Smooth muscle cell (in vitro differentiated cells): ENCODE measurements at regions not wholly inside any gene's neighbourhood (a gene's known extent, or its start where the extent isn't known, plus 50 kb on each side); places are given as distances from the start of the nearest gene placed in this dataset.

Source experiments
- DNase-seq: peaks from one replicate; lab custom pipeline; 2025; ENCODE audit not compliant: unreplicated experiment; lab: John Stamatoyannopoulos, UW
- H2AFZ ChIP-seq: fragments of 200-600 bp; sonication (generic); 2 replicates; pipeline ENCODE4 v1.6.0; 2016; ENCODE audit warnings: antibody characterized with exemption, low read depth, mild to moderate bottlenecking
- H3F3A ChIP-seq: fragments of 200-600 bp; sonication (generic); 2 replicates; pipeline ENCODE4 v1.6.0; 2017; ENCODE audit warnings: antibody characterized with exemption, low read depth
- H3K27ac ChIP-seq: fragments of 200-600 bp; sonication (generic); 2 replicates; pipeline ENCODE4 v1.5.1; 2016; ENCODE audit warnings: low read depth, mild to moderate bottlenecking
- H3K27me3 ChIP-seq: fragments of 200-600 bp; sonication (generic); 2 replicates; pipeline ENCODE4 v1.6.1; 2016; ENCODE audit warnings: low read depth, mild to moderate bottlenecking
- H3K36me3 ChIP-seq: fragments of 200-600 bp; sonication (generic); 2 replicates; pipeline ENCODE4 v1.5.1; 2016; ENCODE audit warnings: low read depth
- H3K4me1 ChIP-seq: fragments of 200-600 bp; sonication (generic); 2 replicates; pipeline ENCODE4 v1.5.1; 2016; ENCODE audit warnings: low read depth
- H3K4me2 ChIP-seq: fragments of 200-600 bp; sonication (generic); 2 replicates; pipeline ENCODE4 v1.6.0; 2016; ENCODE audit warnings: mild to moderate bottlenecking
- H3K4me3 ChIP-seq: fragments of 200-600 bp; sonication (generic); 2 replicates; pipeline ENCODE4 v1.5.1; 2016; ENCODE audit warnings: mild to moderate bottlenecking
- H3K79me2 ChIP-seq: fragments of 200-600 bp; sonication (generic); 2 replicates; pipeline ENCODE4 v1.6.0; 2016; ENCODE audit warnings: low read depth, mild to moderate bottlenecking
- H3K9ac ChIP-seq: fragments of 200-600 bp; sonication (generic); 2 replicates; pipeline ENCODE4 v1.6.0; 2016; ENCODE audit warnings: low read depth
- H3K9me3 ChIP-seq: fragments of 200-600 bp; sonication (generic); replicated peaks from 2 replicates; pipeline ENCODE4 v1.5.1; 2016; ENCODE audit warnings: low read depth
- H4K20me1 ChIP-seq: fragments of 200-600 bp; sonication (generic); 2 replicates; pipeline ENCODE4 v1.6.0; 2016; ENCODE audit warnings: low read depth
- WGBS: methylation state at CpG from one replicate; pipeline ENCODE4 v1.1.7; 2016; ENCODE audit warnings: low lambda C conversion rate; 5-methylcytosine and 5-hydroxymethylcytosine counted together
- TF ChIP-seq, protein P1 (sequence below): fragments of 200-600 bp; sonication (generic); IDR thresholded peaks from 2 replicates; pipeline ENCODE4 v1.5.1; 2017; ENCODE audit warnings: borderline replicate concordance, mild to moderate bottlenecking, antibody characterized with exemption; ENCODE audit not compliant: insufficient read depth, poor library complexity, severe bottlenecking

GRCh38 chr5:167973126-167973525 lies 318.3 kb upstream of the WWC1 start:
- H3K27ac ChIP-seq: no peak overlapping the region
- 95% methylated on average over 4 of the region's 4 CpGs for WGBS

DNA sequence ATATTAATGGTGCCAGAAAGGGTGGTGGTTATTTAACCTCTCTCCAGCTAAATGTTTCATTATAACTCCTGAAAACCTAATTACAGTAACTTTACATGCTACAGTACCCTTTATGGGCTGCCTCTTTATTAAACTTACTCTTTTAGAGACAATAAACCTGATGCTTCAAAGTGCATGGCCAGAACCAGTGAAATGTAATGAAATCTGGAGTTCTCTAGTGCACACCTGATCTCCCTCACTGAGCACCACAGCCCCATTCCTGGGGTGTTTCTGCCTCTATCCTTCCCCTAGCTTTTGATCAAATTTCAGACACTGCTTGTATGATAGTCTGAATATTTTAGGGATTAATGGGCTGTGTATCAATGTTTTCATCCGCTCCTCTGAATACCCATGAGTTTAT lies 306.5 kb upstream of the WWC1 start:
- H3K4me2 ChIP-seq: no peak overlapping the region
- no peak overlapping the region for H3K9ac ChIP-seq
- peaks cover 4% of the 10 kb centered on the region for H3K4me1 ChIP-seq
- no peak overlapping the region for H2AFZ ChIP-seq
- H3K27ac ChIP-seq: no peak overlapping the region
- H3K4me3 ChIP-seq: no peak overlapping the region
- no peaks in the 10 kb centered on the region for H3F3A ChIP-seq
- no peaks in the 10 kb centered on the region for H3K9me3 ChIP-seq
- no peaks in the 10 kb centered on the region for H3K79me2 ChIP-seq
- no peaks in the 10 kb centered on the region for H3K36me3 ChIP-seq
- 96% methylated on average over 1 of the region's 1 CpG for WGBS
- TF ChIP-seq, protein P1, sequence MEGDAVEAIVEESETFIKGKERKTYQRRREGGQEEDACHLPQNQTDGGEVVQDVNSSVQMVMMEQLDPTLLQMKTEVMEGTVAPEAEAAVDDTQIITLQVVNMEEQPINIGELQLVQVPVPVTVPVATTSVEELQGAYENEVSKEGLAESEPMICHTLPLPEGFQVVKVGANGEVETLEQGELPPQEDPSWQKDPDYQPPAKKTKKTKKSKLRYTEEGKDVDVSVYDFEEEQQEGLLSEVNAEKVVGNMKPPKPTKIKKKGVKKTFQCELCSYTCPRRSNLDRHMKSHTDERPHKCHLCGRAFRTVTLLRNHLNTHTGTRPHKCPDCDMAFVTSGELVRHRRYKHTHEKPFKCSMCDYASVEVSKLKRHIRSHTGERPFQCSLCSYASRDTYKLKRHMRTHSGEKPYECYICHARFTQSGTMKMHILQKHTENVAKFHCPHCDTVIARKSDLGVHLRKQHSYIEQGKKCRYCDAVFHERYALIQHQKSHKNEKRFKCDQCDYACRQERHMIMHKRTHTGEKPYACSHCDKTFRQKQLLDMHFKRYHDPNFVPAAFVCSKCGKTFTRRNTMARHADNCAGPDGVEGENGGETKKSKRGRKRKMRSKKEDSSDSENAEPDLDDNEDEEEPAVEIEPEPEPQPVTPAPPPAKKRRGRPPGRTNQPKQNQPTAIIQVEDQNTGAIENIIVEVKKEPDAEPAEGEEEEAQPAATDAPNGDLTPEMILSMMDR: no peak
- H3K27me3 ChIP-seq: no peaks in the 10 kb centered on the region
- no peak for DNase-seq
- H4K20me1 ChIP-seq: no peaks in the 10 kb centered on the region

More at GRCh38 chr5:167973126-167973525, 318.3 kb upstream of the WWC1 start:
- Histone ChIP-seq H3K4me2 (no peak overlapping the region), H3K9ac (no peak overlapping the region), H3K79me2 (no peaks in the 10 kb centered on the region), H3K27me3 (no peaks in the 10 kb centered on the region), H3K9me3 (no peaks in the 10 kb centered on the region), H3F3A (peaks cover 2% of the 10 kb centered on the region), H3K4me1 (peaks cover 3% of the 10 kb centered on the region), H4K20me1 (no peaks in the 10 kb centered on the region), H3K4me3 (no peak overlapping the region), H3K36me3 (no peaks in the 10 kb centered on the region), H2AFZ (no peak overlapping the region)
- TF ChIP-seq, protein P1: no peak
- no peak for DNase-seq

DNA sequence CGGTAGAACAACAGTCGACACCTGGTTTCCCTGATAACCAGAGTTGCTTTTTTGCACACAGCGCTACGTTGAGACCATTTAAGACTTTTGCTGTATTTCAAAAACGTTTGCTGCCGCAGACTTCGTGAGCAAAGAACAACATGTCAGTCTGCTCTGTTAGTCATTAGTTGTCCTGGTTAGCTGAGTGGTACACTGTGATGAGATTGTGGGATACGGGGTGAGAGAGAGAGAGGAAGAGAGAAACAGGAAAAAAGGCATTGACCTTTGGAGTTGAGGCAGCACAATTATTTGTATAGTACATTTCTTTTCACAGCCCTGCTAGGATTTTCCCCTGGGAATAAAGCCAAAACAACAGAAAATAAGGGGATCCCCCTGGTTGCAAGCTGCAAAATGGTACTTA lies 306.1 kb upstream of the WWC1 start:
- no peaks in the 10 kb centered on the region for H3K79me2 ChIP-seq
- no peak overlapping the region for H3K4me3 ChIP-seq
- H3K4me1 ChIP-seq: peaks cover 4% of the 10 kb centered on the region
- H3K9ac ChIP-seq: no peak overlapping the region
- no peaks in the 10 kb centered on the region for H3K9me3 ChIP-seq
- TF ChIP-seq, protein P1: no peak
- WGBS: 78% methylated on average over 8 of the region's 8 CpGs
- no peaks in the 10 kb centered on the region for H3K36me3 ChIP-seq
- H3K4me2 ChIP-seq: no peak overlapping the region
- H2AFZ ChIP-seq: no peak overlapping the region
- H4K20me1 ChIP-seq: no peaks in the 10 kb centered on the region
- no peaks in the 10 kb centered on the region for H3F3A ChIP-seq
- H3K27me3 ChIP-seq: no peaks in the 10 kb centered on the region
- no peak overlapping the region for H3K27ac ChIP-seq
- DNase-seq: no peak

DNA sequence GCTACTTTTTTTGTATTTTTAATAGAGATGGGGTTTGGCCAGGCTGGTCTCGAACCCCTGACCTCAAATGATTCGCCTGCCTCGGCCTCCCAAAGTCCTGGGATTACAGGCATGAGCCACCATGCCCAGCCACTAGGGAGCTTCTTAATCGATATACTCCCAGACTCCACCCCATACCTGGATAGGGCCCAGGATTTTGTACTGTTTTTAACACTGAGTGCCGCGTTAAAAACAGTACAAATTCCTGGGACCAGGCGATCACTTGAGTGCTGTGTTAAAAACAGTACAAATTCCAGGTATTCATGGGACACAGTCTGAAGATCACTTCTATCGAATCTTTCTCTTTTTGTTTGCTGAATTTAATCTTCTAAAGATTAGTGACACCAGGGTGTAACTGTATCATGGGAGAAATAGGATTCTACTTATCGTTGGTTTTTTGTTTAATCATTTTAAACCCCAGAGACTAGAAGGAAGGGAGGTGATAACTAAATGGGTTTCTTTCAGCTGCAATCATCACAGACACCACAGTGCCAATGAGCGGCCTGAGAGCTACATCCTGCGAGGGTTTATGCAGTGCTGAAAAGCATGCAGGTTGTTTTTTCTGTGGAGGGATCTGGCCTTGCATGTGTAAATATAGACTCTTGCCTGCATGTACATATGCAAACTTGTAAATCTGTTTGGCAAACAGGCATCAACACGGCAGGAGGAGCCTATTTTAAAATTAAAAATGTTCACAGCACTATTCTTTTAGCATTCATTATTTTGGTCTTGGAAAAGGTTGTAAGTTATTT lies 303.8 kb upstream of the WWC1 start:
- Histone ChIP-seq H2AFZ (no peak overlapping the region), H3K9me3 (no peaks in the 10 kb centered on the region), H3F3A (no peaks in the 10 kb centered on the region), H3K36me3 (no peaks in the 10 kb centered on the region), H3K27ac (no peak overlapping the region), H3K27me3 (no peaks in the 10 kb centered on the region), H3K9ac (no peak overlapping the region), H3K4me2 (no peak overlapping the region), H3K4me1 (peaks cover 4% of the 10 kb centered on the region), H3K4me3 (no peak overlapping the region), H4K20me1 (no peaks in the 10 kb centered on the region), H3K79me2 (no peaks in the 10 kb centered on the region)
- TF ChIP-seq, protein P1: no peak
- WGBS: 87% methylated on average over 12 of the region's 12 CpGs
- no peak for DNase-seq
